ENCODE measurements at regions not wholly inside any gene's neighbourhood (a gene's known extent, or its start where the extent isn't known, plus 50 kb on each side); places are given as distances from the start of the nearest gene placed in this dataset.
"Not testable (repeated sequence)": the region's sequence is repeated elsewhere in the genome, so short reads cannot be mapped to it uniquely, and the experiment has no call there.

GRCh38 chr7:63900394-63901203, 98.0 kb upstream of the ZNF722 start:
- TF ChIP-seq CTCF (IDR thresholded peaks at IDR 0.05): no peak
- no peaks in the 10 kb centered on the region for H3K9me3 ChIP-seq
- H3K27ac ChIP-seq: no peak overlapping the region
- peaks cover 4% of the 10 kb centered on the region for H3K27me3 ChIP-seq
- peak overlapping the region; percentile 24 to 70 for H3K4me3 ChIP-seq (ENCODE audit: low read depth in 1 of 2, low read length in 1 of 2)
- H3K4me1 ChIP-seq (ENCODE audit: control insufficient read depth in 1 of 2, insufficient read depth in 1 of 2, low read depth in 1 of 2, low read length in 1 of 2): peaks cover 0 to 15% of the 10 kb centered on the region in 2 experiments
- no peaks in the 10 kb centered on the region for H3K36me3 ChIP-seq

- Histone ChIP-seq H3K4me1 (ENCODE audit: control insufficient read depth in 1 of 2, insufficient read depth in 1 of 2, low read depth in 1 of 2, low read length in 1 of 2) (peaks cover 0 to 15% of the 10 kb centered on the region in 2 experiments), H3K4me3 (ENCODE audit: low read depth in 1 of 2, low read length in 1 of 2) (peak overlapping the region; percentile 24 to 70)
- H3K27ac ChIP-seq, H3K36me3 ChIP-seq, H3K9me3 ChIP-seq, H3K27me3 ChIP-seq: not testable (repeated sequence)
Observed at GRCh38 chr7:63901204-63901506, 97.5 kb upstream of the ZNF722 start.

- Histone ChIP-seq H3K9me3 (peaks cover 4% of the 10 kb centered on the region), H3K27me3 (no peaks in the 10 kb centered on the region), H3K4me1 (ENCODE audit: control insufficient read depth in 1 of 2, insufficient read depth in 1 of 2, low read depth in 1 of 2, low read length in 1 of 2) (no peaks in the 10 kb centered on the region), H3K36me3 (no peaks in the 10 kb centered on the region), H3K27ac (no peak overlapping the region), H3K4me3 (ENCODE audit: low read depth in 1 of 2, low read length in 1 of 2) (no peak overlapping the region)
- no peak for TF ChIP-seq CTCF (IDR thresholded peaks at IDR 0.05)
Observed at GRCh38 chr7:63918986-63919385, 79.7 kb upstream of the ZNF722 start.

- Histone ChIP-seq H3K27me3 (no peaks in the 10 kb centered on the region), H3K9me3 (peaks cover 4% of the 10 kb centered on the region), H3K4me1 (ENCODE audit: control insufficient read depth in 1 of 2, insufficient read depth in 1 of 2, low read depth in 1 of 2, low read length in 1 of 2) (peaks cover 0 to 12% of the 10 kb centered on the region in 2 experiments), H3K27ac (no peak overlapping the region), H3K36me3 (no peaks in the 10 kb centered on the region), H3K4me3 (ENCODE audit: low read depth in 1 of 2, low read length in 1 of 2) (peak overlapping the region; percentile 41 to 81)
- no peak for TF ChIP-seq CTCF (IDR thresholded peaks at IDR 0.05)
Observed at GRCh38 chr7:63925262-63925625, 73.4 kb upstream of the ZNF722 start.

GRCh38 chr7:63925626-63926460, 72.8 kb upstream of the ZNF722 start:
- H3K4me1 ChIP-seq (ENCODE audit: control insufficient read depth in 1 of 2, insufficient read depth in 1 of 2, low read depth in 1 of 2, low read length in 1 of 2): peaks cover 0 to 12% of the 10 kb centered on the region in 2 experiments
- H3K9me3 ChIP-seq: peaks cover 10% of the 10 kb centered on the region
- no peaks in the 10 kb centered on the region for H3K27me3 ChIP-seq
- H3K27ac ChIP-seq: peak overlapping the region; percentile 25
- no peak for TF ChIP-seq CTCF (IDR thresholded peaks at IDR 0.05)
- H3K4me3 ChIP-seq (ENCODE audit: low read depth in 1 of 2, low read length in 1 of 2): peak overlapping the region; percentile 41 to 81
- H3K36me3 ChIP-seq: no peaks in the 10 kb centered on the region

- no peaks in the 10 kb centered on the region for H3K27me3 ChIP-seq
- H3K4me3 ChIP-seq (ENCODE audit: low read depth in 1 of 2, low read length in 1 of 2): no peak overlapping the region
- no peak overlapping the region for H3K27ac ChIP-seq
- TF ChIP-seq CTCF (IDR thresholded peaks at IDR 0.05): no peak
- peaks cover 0 to 12% of the 10 kb centered on the region in 2 experiments for H3K4me1 ChIP-seq (ENCODE audit: control insufficient read depth in 1 of 2, insufficient read depth in 1 of 2, low read depth in 1 of 2, low read length in 1 of 2)
- no peaks in the 10 kb centered on the region for H3K36me3 ChIP-seq
- peaks cover 19% of the 10 kb centered on the region for H3K9me3 ChIP-seq
Observed at GRCh38 chr7:63927261-63927660, 71.4 kb upstream of the ZNF722 start.

All from neutrophil (primary cell).